Right renal cortex interstitium (tissue), 3 donors: ENCODE measurements at regions not wholly inside any gene's neighbourhood (a gene's known extent, or its start where the extent isn't known, plus 50 kb on each side); places are given as distances from the start of the nearest gene placed in this dataset.

Experiments used
- DNase-seq, 3 donors: peaks; one replicate each; pipeline ENCODE4 v3.0.0-alpha.2; 2013; ENCODE audit warnings: low read depth in 3 of 3, low spot score in 2 of 3

DNA sequence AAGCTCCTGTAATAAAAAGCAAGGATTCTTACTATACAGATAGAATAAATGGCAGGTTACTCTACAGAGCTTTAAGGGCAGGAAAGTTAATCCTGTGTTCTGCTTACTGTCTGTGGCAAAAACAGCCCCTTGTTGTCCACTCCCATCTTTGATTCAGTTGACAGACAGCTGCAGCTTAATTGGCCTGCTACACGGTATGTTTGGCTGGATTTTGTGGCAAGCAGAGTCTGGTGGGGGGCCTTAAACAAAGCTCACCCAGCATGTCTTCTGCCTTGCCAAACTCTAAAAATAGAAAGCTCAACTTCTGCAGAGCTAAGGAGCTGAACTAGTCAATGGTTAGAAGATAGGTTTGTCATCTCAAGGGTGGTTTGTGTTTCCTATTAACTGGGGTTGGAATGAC is 407.2 kb downstream of the HLX start:
- no peak for DNase-seq

DNA sequence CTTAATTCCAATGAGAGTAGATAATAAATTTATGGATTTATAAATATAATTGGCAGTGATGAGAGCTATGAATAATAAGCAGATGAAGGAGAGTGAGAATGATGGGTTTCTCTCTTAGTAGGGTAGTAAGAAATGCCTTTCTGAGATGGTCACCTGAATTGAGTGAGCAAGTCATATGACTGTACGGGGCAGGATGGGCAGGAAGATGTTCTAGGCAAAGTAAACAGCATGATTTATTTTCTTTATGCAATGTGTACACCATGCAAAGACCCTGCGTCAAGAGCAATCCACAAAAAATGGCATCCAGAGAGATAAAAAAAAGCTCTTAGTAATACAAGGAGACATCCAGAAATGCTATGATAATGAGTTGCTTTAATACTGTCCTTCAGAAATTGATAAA is 409.9 kb downstream of the HLX start:
- DNase-seq = no peak

DNA sequence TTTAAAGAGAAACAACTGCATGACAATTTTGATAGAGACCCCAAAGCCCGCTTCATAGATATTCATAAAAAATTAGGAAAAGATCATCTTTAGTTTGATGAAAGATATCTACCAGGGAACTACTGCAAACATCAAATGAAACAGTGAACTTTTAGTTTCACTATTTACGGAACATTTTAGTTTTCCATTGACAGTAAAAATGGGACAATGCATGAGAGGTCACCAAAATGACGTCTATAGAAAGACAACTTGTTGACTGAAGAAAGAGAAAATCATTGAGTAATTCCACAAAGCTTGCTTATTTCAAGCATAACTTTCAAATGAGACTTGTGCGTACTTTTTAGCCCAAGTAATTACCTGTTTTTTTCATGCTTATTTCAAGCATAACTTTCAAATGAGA is 411.4 kb downstream of the HLX start:
- no peak for DNase-seq

DNA sequence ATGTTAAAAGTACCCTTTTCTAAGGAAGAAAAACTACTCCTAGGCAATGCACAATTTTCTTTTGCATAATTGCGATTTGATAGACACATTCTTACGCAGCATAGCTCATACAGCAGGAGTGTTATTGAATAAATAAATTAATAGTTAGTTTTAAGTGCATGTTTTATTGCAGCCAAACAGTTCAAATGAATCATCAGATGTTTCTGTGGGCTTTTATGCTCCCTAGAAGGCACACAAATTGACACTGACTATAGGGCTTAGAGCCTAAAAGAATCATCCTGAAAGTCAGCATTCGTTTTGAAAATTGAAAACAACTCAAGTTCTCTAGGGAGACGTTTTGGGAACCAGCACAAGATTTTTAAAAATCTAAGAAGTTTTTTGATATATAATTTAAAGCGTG is 411.9 kb downstream of the HLX start:
- DNase-seq = no peak

DNA sequence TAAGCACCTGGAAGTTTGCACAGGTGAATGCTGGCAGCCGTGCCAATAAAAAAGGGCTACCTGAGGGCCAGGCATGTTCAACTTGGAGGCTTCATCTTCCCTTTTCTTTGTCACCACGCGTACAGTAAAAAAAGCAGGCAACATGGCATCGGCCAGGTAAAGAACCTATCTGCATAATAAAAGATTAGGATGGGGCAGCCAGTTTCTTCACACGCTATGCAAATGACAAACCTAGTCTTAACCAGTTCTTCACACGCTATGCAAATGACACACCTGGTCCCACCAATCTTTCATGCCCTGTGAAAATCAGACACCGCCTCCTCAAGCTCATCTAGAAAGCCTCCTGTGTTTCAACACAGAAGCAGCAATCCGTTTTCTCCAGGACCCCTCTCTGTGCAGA is 413.4 kb downstream of the HLX start:
- no peak for DNase-seq

DNA sequence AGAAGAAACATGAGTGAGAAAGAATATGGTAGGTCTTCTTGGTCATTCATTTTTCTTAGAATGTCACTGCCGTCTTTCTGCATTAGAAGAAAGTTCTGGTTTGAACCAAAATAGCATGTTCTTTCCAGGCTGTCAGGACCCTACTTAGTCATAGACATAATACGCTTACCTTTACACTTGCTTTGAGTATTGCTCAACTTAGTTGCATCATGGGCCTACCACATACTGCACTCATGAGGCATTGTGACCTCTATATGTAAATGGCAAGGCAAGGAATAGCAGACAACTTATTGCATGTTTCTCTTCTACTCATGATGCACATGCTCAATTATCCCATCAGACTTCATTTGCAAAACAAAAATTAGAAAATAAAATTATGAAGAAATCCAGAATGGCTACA is 415.0 kb downstream of the HLX start:
- no peak for DNase-seq

DNA sequence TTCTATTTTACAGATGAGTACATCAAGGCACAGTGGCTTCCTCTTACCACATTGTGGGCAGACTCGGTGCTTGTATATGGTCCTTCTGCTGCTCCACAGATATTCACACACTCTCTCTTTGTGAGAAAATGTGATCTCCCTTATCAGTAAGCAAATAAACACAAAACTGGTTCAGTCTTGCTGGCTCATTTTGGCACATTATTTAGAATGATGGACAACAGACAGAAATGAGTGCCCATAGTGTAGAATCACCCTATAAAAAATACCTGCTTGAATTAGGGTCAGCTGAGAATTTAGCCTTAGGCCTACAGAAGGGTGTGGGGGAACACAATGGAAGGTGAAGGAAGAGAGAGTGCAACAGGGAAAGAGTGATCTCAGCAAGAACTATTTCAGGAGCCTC is 423.1 kb downstream of the HLX start:
- DNase-seq = no peak

DNA sequence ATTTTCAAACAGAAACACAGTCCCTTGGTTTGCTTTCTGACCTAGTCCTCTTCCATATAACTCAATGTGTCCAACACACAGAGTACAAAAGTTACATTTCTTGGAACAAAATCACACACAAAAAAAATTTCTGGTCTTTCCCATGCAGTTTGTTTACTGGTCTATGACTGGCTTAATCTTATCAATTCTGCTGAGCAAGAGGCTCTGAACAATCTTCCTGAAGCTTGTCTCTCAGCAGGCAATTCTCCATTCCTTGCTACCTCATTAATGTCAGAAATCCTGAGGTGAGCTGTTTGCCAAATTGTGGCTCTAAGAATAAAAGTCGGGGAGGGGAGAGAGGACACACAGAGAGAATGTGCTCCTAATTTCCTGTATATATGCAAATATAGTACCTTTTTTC is 423.6 kb downstream of the HLX start:
- DNase-seq = no peak

DNA sequence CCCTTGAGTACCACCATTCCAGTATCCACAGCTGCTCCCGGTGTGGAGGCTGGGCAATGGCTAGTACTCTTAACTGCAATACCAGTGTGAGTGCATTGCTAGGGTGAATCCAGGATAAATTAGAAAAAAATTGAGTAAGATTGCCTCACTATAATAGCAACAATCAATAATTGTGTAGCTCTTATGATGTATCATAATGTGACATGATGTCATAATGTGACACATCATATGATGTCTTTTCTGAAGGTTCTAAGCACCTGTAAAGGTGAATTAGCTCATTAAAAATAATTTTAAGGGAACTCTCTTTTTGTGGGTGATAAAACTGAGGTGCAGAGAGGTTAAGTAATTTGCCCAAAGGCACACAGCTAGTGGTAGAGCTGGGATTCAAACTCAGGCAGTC is 424.4 kb downstream of the HLX start:
- DNase-seq = no peak

DNA sequence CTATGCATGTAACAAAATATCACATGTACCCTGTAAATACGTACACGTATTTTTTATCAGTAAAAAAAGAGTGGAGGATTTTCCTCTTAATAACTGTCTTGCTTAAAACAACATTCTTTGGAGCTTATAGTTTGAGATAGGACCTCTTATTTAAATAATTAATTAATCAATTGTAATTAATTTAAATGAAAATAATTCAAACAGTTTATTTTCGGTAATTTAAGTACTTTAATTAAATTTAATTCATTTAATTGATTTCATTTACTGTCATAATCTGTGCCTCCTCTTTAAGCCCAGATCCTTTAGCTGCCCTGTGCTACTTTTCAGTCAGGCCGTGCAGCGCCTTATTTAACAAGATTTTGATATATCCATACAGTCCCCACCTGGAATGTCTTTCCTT is 427.0 kb downstream of the HLX start:
- no peak for DNase-seq

DNA sequence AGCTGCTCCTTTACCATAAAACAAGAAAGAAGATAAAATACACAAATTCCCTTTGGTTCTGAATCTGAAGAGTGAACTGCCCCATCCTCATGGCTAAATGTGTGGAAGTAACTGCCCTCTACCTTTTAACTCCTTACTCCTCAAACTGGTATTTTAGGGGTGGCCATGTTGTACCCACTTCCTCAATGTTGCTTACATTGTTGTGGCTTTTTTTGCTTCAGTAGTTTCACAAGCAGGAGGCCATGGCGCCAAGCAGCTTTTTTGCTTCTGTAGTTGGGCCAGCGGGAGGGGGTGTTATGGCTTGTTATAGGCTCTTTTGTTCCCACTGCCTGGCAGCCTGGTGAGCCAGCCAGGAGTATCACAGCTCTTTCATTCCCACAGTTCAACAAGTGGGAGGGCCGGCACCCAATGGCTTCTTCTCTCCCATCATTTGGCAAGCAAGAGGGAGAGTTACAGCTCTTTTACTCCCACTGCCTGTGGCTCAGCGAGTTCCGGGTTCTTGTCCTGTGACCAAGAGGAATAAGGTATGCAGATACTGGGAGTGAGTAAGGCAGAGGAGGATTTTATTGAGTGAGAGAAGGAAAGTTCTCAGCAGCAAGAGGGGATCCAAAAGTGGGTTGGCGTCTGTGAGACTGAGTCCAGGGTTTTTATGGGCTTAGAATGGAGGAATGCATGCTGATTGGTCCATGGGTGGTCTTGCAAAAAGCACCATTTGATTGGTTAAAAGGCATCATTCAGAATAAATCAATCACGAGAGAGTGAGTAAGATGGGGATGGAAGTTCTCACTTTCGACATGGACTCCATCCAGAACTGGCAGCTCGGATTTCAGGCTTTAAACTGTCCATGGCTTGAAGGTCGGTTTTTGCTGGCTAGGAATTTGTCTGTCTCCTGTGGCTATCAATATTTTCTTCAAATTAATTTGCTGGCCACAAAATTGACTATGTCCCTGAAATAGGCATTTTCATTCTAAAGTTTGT is 429.6 kb downstream of the HLX start:
- no peak for DNase-seq

DNA sequence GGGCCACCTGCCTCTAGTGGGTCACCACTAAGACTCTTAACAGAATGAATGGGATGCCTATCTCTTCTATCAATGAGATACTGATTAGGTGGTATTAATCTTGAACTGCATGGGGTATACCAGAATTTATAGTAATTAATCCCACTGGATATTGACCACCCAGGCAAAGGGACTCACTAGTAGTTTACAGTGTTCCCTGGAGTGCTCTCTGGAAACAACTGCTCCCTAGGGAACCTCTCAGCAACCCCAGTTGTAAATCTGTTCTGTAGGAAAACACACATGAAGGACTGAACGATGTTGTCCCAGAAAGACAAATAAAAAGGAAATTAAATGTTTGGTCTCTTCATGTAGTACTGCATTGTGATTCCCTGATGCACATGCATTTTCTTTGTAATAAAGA is 430.5 kb downstream of the HLX start:
- no peak for DNase-seq

DNA sequence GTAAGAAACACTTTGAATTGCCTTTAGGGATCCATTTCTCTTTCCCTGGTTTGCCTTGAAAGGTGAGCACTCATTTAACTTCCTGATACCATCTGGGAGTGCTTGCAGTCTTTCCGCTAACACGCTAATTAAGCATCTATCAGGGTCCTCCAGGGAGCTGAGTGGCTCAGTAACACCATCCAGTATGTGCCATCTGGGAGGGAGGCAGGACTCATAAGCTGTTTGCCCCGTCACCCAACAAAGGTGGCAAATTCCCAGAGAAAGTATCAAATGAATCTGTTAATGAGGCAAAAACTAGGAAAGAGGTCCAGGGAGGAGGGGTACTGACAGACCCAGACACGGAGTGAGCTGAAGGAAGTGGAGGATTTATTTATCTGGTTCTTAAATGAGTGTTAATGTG is 430.9 kb downstream of the HLX start:
- no peak for DNase-seq

DNA sequence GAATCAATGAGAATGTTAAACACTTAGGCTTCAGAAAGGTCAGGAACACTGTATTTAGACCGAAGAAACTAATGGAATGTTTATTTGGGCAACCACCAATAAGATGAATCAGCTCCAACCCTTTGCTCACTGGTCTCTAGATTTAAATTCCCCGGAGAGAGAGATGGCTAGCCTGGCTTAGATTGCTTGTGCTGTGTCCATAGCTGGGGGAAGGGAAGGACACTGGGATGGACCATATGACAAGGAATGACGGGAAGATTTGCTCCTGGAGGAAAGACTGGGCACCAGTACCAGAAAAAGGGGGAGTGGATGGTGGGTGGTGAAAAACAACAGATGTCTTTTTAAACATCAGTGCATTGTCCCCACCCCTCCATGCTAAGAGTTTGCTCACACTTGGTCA is 426.6 kb downstream of the DUSP10 start:
- no peak for DNase-seq

DNA sequence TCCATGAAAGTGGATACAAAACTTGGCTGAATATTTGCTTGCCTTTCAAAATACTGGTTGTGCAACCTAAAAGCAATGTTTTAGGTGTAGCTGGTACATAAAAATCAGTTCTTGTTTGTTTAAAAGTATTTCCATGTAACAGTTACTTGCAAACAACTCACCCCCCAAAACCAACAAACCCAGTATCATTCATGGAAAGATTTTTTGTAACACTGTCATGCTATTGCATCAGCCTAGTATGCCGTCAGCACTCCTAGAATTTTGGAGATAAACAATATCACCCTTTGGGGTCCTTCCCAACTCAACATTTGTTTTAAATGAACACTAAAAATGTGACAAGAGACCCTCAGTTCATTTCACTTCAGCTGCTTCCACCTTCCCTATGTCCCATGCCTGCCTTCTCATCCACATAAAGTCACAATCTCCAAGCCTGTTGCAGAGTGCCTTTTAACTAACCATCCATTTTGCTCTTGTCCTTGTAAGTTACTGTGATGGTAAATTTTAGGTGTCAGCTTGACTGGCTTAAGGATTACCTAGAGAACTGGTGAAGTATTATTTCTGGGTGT is 425.3 kb downstream of the DUSP10 start:
- DNase-seq = no peak

DNA sequence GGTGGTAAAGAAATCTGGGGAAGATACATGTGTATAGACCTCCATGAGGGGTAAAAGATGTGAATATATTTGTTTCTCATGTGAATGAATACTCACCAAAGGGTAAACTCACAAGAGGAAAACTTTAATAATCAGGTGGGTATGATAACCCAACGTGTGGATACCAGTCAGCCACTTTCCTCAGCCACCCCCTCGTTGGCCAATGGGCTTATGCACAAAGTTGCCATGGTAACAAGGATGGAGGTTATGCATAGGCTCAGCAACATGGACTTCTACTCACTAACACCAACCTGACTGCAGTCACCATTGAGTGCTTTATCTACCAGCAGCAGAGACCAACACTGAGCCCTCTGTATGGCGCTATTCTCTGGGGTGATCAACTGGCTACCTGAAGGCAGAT is 424.4 kb downstream of the DUSP10 start:
- no peak for DNase-seq

DNA sequence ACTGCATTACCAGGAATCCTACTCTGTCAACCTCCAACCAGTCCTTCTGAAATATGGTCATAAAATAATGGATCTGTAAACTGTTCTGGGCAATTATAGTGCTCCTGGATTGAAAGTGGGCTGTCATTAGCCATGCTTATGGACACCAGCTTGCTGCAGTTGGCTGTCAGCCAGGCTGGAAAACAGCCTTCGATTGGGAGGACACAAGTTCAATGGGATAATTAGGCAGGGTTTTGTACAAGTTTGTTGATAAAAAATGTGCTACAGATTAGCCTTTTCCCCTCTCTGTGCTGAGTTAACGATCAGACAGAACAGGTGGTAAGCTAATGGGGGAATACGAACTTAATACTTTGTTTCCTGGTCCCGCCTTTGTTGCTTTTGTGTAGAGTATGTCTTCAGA is 413.9 kb downstream of the DUSP10 start:
- peak in 1 of 3 donors; percentile 29 for DNase-seq

DNA sequence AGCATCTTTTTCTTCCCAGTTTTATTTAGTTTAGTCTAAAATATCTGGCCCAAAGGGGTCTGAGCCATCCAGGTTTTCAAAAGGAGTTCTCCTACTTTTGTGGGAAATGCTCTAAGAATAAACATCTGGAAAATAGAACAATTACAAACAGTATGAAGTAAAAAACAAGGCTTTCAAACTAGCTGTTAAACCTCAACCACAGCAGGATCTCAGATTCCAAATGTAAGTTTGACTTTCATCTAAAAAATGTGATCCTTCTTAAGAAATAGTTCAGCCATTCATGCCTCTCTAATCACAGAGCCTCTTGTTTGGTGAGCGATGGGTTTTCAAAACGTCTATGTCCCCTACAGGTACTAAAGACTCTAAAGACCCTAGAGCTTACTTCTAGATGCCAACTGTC is 413.5 kb downstream of the DUSP10 start:
- no peak for DNase-seq

DNA sequence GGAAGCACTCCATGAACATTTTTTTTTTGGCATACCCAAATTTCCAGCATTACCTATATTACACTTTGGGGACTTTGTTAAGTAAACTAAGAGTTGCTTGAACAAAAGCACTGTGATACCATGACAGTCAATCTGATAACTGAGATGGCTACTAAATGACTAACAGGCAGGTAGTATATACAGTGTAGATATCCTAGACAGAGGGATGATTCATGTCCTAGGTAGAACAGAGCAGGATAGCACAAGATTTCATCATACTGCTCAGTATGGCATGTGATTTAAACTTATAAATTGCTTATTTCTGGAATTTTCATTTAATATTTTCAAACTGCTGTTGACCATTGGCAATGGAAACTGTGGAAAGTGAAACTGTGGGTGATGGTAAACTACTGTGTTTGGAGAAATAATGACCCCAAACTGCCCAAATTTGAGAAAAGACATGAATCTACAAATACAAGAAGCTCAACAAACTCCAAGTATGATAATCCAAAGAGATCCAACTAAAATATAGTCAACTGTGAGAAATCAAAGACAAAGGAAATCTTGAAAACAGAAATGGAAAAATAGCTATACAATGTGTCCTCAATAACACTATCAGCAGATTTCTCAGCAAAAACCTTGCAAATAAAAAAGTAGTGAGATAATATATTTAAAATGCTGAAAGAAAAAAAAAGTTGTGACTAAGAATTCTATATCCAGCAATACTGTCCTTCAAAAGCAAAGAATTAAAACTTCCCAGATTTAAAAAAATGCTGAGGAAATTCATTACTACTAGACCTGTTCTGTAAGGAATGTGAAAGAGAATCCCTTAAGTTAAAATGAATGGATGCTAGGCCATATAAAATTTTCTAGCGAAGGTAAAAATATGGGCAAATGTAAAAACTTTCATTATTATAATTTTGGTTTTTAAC is 410.4 kb downstream of the DUSP10 start:
- no peak for DNase-seq

DNA sequence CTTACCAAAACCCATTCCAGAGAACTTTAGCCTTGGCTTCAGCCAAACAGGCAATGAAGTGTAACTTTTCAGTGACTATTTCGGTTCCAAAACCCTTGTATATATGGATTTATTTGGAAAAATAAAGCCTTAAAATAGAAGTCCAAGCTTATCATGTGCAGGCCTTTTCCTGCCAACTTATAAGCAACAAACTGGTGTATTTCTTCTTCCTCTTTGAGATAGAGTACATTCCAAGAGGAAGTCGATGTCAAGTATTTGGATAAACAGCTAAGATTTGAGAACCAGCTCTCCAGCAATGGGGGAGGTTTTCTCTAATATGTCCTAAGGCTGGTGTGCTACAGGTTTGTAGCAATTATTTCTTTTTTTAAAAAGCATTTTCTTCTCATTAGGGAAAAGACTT is 407.8 kb downstream of the DUSP10 start:
- no peak for DNase-seq
